Mesenchymal stem cell (in vitro differentiated cells and primary cell): ENCODE measurements at regions not wholly inside any gene's neighbourhood (a gene's known extent, or its start where the extent isn't known, plus 50 kb on each side); places are given as distances from the start of the nearest gene placed in this dataset.
A peak's percentile ranks its signal among the peaks of the same experiment; 100 is the strongest.

Experiments
- DNase-seq: peaks from one replicate; pipeline ENCODE4 v3.0.0-alpha.2; 2013
- H2AFZ ChIP-seq: one replicate; pipeline ENCODE4 v1.6.1; 2013; ENCODE audit warnings: low read depth, mild to moderate bottlenecking, control low read depth, inconsistent platforms, low read length, moderate library complexity
- H2AK5ac ChIP-seq: 2 replicates; pipeline ENCODE4 v1.6.1; 2013; ENCODE audit warnings: low read length, moderate library complexity, mild to moderate bottlenecking, inconsistent platforms; ENCODE audit not compliant: severe bottlenecking
- H2BK120ac ChIP-seq: one replicate; pipeline ENCODE4 v1.6.1; 2013; ENCODE audit warnings: low read depth, mild to moderate bottlenecking, inconsistent platforms, low read length, moderate library complexity
- H2BK12ac ChIP-seq, 2 experiments: one replicate each; pipeline ENCODE4 v1.6.1; 2013; ENCODE audit warnings: inconsistent platforms in 2 of 2, low read length in 2 of 2, mild to moderate bottlenecking in 2 of 2, moderate library complexity in 2 of 2, control low read depth in 1 of 2
- H2BK15ac ChIP-seq: one replicate; pipeline ENCODE4 v1.6.1; 2013; ENCODE audit warnings: mild to moderate bottlenecking, low read depth, inconsistent platforms; ENCODE audit not compliant: poor library complexity, severe bottlenecking
- H2BK5ac ChIP-seq: 2 replicates; pipeline ENCODE4 v1.6.1; 2013; ENCODE audit warnings: low read depth, mild to moderate bottlenecking, low read length, control low read depth, inconsistent platforms; ENCODE audit not compliant: poor library complexity, severe bottlenecking
- H3K14ac ChIP-seq, 2 experiments: one replicate each; pipeline ENCODE4 v1.6.1; 2013; ENCODE audit warnings: inconsistent platforms in 2 of 2, low read length in 2 of 2, control low read depth in 1 of 2, mild to moderate bottlenecking in 1 of 2, moderate library complexity in 1 of 2
- H3K18ac ChIP-seq, 2 experiments: one replicate each; pipeline ENCODE4 v1.6.1; 2013; ENCODE audit warnings: inconsistent platforms in 2 of 2, low read length in 2 of 2, control low read depth in 1 of 2, low read depth in 1 of 2, mild to moderate bottlenecking in 1 of 2
- H3K23ac ChIP-seq, 2 experiments: one replicate each; pipeline ENCODE4 v1.6.1; 2013; ENCODE audit warnings: inconsistent platforms in 2 of 2, low read length in 2 of 2, mild to moderate bottlenecking in 2 of 2, moderate library complexity in 2 of 2, control low read depth in 1 of 2
- H3K27ac ChIP-seq: 2 replicates; pipeline ENCODE4 v1.5.1; 2013; ENCODE audit warnings: mild to moderate bottlenecking, moderate library complexity, low read length, control low read depth, inconsistent platforms; ENCODE audit not compliant: poor library complexity, severe bottlenecking
- H3K27me3 ChIP-seq, 2 experiments: 2 replicates each; pipeline versions ENCODE4 v1.6.1 to v1.7.0; 2013; ENCODE audit warnings: low read length in 2 of 2, mild to moderate bottlenecking in 2 of 2, moderate library complexity in 2 of 2, control low read depth in 1 of 2, inconsistent platforms in 1 of 2; ENCODE audit not compliant: control insufficient read depth in 1 of 2, insufficient read depth in 1 of 2
- H3K36me3 ChIP-seq, 2 experiments: 2 replicates each; pipeline versions ENCODE4 v1.6.1 to v1.7.0; 2013; ENCODE audit warnings: low read length in 2 of 2, control low read depth in 1 of 2, inconsistent platforms in 1 of 2, low read depth in 1 of 2, mild to moderate bottlenecking in 1 of 2; ENCODE audit not compliant: insufficient read depth in 2 of 2, control insufficient read depth in 1 of 2
- H3K4ac ChIP-seq, 2 experiments: one replicate each; pipeline ENCODE4 v1.6.1; 2013; ENCODE audit warnings: inconsistent platforms in 2 of 2, low read length in 2 of 2, mild to moderate bottlenecking in 2 of 2, moderate library complexity in 2 of 2, control low read depth in 1 of 2, low read depth in 1 of 2
- H3K4me1 ChIP-seq: 2 replicates; pipeline ENCODE4 v1.6.1; 2013; ENCODE audit warnings: low read depth, low read length, control low read depth; ENCODE audit not compliant: control insufficient read depth, insufficient read depth
- H3K4me2 ChIP-seq: 2 replicates; pipeline ENCODE4 v1.6.1; 2013; ENCODE audit warnings: low read length, mild to moderate bottlenecking, inconsistent platforms; ENCODE audit not compliant: poor library complexity, severe bottlenecking
- H3K4me3 ChIP-seq, 2 experiments: 2 replicates each; pipeline versions ENCODE4 v1.5.1 to v1.7.0; 2013; ENCODE audit warnings: low read length in 2 of 2, mild to moderate bottlenecking in 2 of 2, control low read depth in 1 of 2, low read depth in 1 of 2; ENCODE audit not compliant: insufficient read depth in 1 of 2
- H3K79me1 ChIP-seq: replicated peaks from 2 replicates; pipeline ENCODE4 v1.6.1; 2013; ENCODE audit warnings: mild to moderate bottlenecking, control low read depth, low read length, inconsistent platforms; ENCODE audit not compliant: poor library complexity, severe bottlenecking
- H3K9ac ChIP-seq: 2 replicates; pipeline ENCODE4 v1.7.0; 2013; ENCODE audit warnings: mild to moderate bottlenecking, low read length, moderate library complexity
- H3K9me3 ChIP-seq: 2 replicates; pipeline ENCODE4 v1.7.0; 2013; ENCODE audit warnings: mild to moderate bottlenecking, low read length; ENCODE audit not compliant: control insufficient read depth
- H4K8ac ChIP-seq: one replicate; pipeline ENCODE4 v1.6.1; 2013; ENCODE audit warnings: inconsistent platforms, mild to moderate bottlenecking, low read length, moderate library complexity
- H4K91ac ChIP-seq: one replicate; pipeline ENCODE4 v1.6.1; 2013; ENCODE audit warnings: mild to moderate bottlenecking, low read length, inconsistent platforms
- WGBS: methylation state at CpG from one replicate; pipeline ENCODE4 v1.1.7; 2013; ENCODE audit warnings: mixed read lengths; 5-methylcytosine and 5-hydroxymethylcytosine counted together

DNA sequence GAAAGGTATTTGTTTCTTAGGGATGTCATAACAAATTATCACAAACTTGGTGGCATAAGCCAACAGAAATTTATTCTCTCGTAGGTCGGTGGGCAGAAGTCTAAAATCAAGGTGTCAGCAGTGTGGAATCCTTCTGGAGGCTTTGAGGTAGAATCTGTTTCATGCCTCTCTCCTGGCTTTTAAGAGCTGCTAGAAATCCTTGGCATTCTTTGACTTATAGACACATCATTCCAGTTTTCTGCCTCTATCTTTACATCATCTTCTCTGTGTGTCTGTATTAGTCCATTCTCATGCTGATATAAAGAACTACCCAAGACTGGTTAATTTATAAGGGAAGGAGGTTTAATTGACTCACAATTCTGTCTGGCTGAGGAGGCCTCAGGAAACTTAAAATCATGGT, 488.1 kb upstream of the PAPPA start:
- no peak overlapping the region for H3K9ac ChIP-seq
- no peak overlapping the region for H3K4ac ChIP-seq
- H2AK5ac ChIP-seq = no peak overlapping the region
- no peak overlapping the region for H2AFZ ChIP-seq
- H2BK12ac ChIP-seq = no peak overlapping the region
- H3K14ac ChIP-seq = no peak overlapping the region
- H3K79me1 ChIP-seq = no peaks in the 10 kb centered on the region
- no peaks in the 10 kb centered on the region for H3K9me3 ChIP-seq
- no peaks in the 10 kb centered on the region for H3K27me3 ChIP-seq
- H3K27ac ChIP-seq = no peak overlapping the region
- no peak overlapping the region for H2BK15ac ChIP-seq
- H2BK5ac ChIP-seq = no peak overlapping the region
- no peak overlapping the region for H3K23ac ChIP-seq
- H3K4me2 ChIP-seq = no peak overlapping the region
- H4K91ac ChIP-seq = no peak overlapping the region
- H4K8ac ChIP-seq = no peak overlapping the region
- H3K4me1 ChIP-seq = peaks cover 5% of the 10 kb centered on the region
- 100% methylated on average over 2 of the region's 2 CpGs for WGBS
- DNase-seq = no peak
- H3K4me3 ChIP-seq = no peak overlapping the region
- H3K36me3 ChIP-seq = peaks cover 0 to 4% of the 10 kb centered on the region in 2 experiments
- no peak overlapping the region for H3K18ac ChIP-seq
- H2BK120ac ChIP-seq = no peak overlapping the region

DNA sequence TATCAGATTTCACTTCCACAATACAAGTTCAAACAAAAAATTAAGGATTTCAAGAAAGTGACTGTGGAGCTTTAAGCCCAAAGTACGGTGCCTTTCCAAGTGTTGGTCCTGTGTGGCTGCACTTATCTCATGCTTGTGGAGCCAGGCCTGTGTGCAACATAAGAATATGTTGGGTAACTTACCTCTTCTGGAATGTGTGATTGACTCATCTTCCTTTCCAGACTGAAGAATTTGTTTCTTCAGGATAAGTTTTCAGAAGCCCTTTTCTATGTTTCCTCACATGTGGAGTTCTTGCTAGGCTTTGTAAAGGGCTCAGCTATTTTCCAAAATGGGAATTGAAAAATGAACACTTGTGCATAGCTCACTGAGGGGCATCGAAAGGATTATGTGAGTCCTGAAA, 485.1 kb upstream of the PAPPA start:
- H3K18ac ChIP-seq = peak overlapping the region in 1 of 2 experiments; percentile 4
- H2AFZ ChIP-seq = no peak overlapping the region
- no peak overlapping the region for H4K91ac ChIP-seq
- H3K23ac ChIP-seq = no peak overlapping the region
- no peak overlapping the region for H4K8ac ChIP-seq
- H2BK120ac ChIP-seq = no peak overlapping the region
- WGBS = 42% methylated on average over 2 of the region's 2 CpGs
- no peak overlapping the region for H2BK15ac ChIP-seq
- no peak overlapping the region for H3K4me3 ChIP-seq
- peak overlapping the region in 1 of 2 experiments; percentile 97 for H3K4ac ChIP-seq
- H3K27me3 ChIP-seq = no peaks in the 10 kb centered on the region
- H3K9ac ChIP-seq = peak overlapping the region; percentile 67
- no peaks in the 10 kb centered on the region for H3K9me3 ChIP-seq
- no peak overlapping the region for H3K14ac ChIP-seq
- no peak overlapping the region for H2BK5ac ChIP-seq
- peak overlapping the region; percentile 72 for H3K27ac ChIP-seq
- peak; percentile 90 for DNase-seq
- H3K4me1 ChIP-seq = peaks cover 8% of the 10 kb centered on the region
- peaks cover 0 to 4% of the 10 kb centered on the region in 2 experiments for H3K36me3 ChIP-seq
- no peak overlapping the region for H3K4me2 ChIP-seq
- H2AK5ac ChIP-seq = no peak overlapping the region
- no peak overlapping the region for H2BK12ac ChIP-seq
- H3K79me1 ChIP-seq = no peaks in the 10 kb centered on the region

DNA sequence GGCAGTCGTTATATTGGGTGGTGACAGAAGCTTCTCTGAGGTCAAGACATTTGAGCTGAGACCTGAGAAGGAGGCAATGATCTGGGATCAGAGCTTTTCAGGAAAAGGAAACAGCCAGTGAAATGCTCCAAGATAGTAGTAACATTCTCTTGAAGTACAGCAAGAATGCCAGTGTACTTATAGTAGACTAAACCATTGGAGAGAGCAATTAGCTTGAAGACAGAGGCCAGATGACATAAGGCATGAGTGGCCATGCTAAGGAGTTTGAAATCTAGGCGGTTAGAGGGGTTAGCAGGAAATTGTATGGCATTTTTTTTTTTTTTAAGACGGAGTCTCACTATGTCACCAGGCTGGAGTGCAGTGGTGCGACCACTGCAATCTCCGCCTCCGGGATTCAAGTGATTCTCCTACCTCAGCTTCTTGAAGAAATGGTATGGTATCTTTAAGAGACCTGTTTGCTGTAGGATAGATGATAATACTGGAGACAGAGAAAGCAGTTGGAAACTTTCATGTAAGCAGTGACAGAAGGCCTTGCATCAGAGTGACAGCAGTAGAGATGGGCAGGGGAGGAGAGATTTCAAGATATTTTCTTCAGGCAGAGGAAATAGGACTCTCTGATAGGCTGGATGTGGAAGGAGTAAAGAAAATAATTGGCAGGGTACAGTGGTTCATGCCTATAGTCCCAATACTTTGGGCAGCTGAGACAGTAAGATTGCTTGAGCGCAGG, 482.2 kb upstream of the PAPPA start:
- H2BK12ac ChIP-seq = peak overlapping the region in 1 of 2 experiments; percentile 34
- 49% methylated on average over 6 of the region's 7 CpGs for WGBS
- no peaks in the 10 kb centered on the region for H3K9me3 ChIP-seq
- no peak overlapping the region for H3K23ac ChIP-seq
- no peaks in the 10 kb centered on the region for H3K79me1 ChIP-seq
- no peak overlapping the region for H3K4me3 ChIP-seq
- no peak overlapping the region for H2AFZ ChIP-seq
- no peak overlapping the region for H4K8ac ChIP-seq
- no peak overlapping the region for H4K91ac ChIP-seq
- peak overlapping the region; percentile 26 to 38 for H3K4ac ChIP-seq
- H2BK15ac ChIP-seq = peak overlapping the region; percentile 26
- H3K9ac ChIP-seq = peak overlapping the region; percentile 90
- H3K4me1 ChIP-seq = peaks cover 8% of the 10 kb centered on the region
- H3K27ac ChIP-seq = peak overlapping the region; percentile 100
- peak overlapping the region; percentile 35 to 40 for H3K18ac ChIP-seq
- no peak overlapping the region for H3K4me2 ChIP-seq
- H2BK5ac ChIP-seq = peak overlapping the region; percentile 61
- H2AK5ac ChIP-seq = peak overlapping the region; percentile 85
- no peak overlapping the region for H3K14ac ChIP-seq
- no peaks in the 10 kb centered on the region for H3K27me3 ChIP-seq
- H2BK120ac ChIP-seq = peak overlapping the region; percentile 6
- peaks cover 0 to under 1% of the 10 kb centered on the region in 2 experiments for H3K36me3 ChIP-seq
- peak; percentile 75 for DNase-seq

DNA sequence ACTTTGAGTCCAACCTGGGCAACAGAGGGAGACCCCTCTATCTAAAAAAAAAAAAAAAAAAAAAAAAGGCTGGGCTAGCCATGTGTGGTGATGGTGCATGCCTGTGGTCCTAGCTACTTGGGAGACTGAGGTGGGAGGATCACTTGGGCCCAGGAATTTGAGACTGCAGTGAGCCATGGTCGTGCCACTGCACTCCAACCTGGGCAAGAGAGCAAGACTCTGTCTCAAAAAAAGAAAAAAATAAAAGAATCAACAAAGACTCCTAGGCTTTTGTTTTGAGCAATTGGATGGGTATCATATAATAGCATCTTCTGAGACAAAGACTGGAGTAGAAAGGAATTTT, 481.7 kb upstream of the PAPPA start:
- Histone ChIP-seq H3K4me2 (no peak overlapping the region), H2BK5ac (peak overlapping the region; percentile 61), H3K4ac (no peak overlapping the region), H2AK5ac (peak overlapping the region; percentile 85), H2BK12ac (peak overlapping the region in 1 of 2 experiments; percentile 14), H3K18ac (peak overlapping the region; percentile 40 to 54), H3K4me3 (no peak overlapping the region), H3K79me1 (no peaks in the 10 kb centered on the region), H3K9me3 (peaks cover 4% of the 10 kb centered on the region), H3K23ac (no peak overlapping the region), H4K8ac (no peak overlapping the region), H4K91ac (no peak overlapping the region), H3K4me1 (peaks cover 8% of the 10 kb centered on the region), H3K14ac (no peak overlapping the region), H3K36me3 (peaks cover 0 to 6% of the 10 kb centered on the region in 2 experiments), H2AFZ (no peak overlapping the region), H3K27ac (peak overlapping the region; percentile 100), H2BK120ac (peak overlapping the region; percentile 6), H2BK15ac (no peak overlapping the region), H3K9ac (peak overlapping the region; percentile 90), H3K27me3 (no peaks in the 10 kb centered on the region)
- WGBS = no CpG with 5 or more reads among the region's 1 CpG
- DNase-seq = no peak
